ENCODE measurements at regions not wholly inside any gene's neighbourhood (a gene's known extent, or its start where the extent isn't known, plus 50 kb on each side); places are given as distances from the start of the nearest gene placed in this dataset.
"Not testable (repeated sequence)": the region's sequence is repeated elsewhere in the genome, so short reads cannot be mapped to it uniquely, and the experiment has no call there.

GRCh38 chr20:26135325-26136110, 438.9 kb upstream of the ZNF337 start:
- intact Hi-C loops (cut with DNase I) = no loop called here
- TF ChIP-seq POLR2AphosphoS5 (IDR thresholded peaks at IDR 0.05) = no peak
- TF ChIP-seq POLR2A (IDR thresholded peaks at IDR 0.05; ENCODE audit: low read depth) = no peak
- no peak for TF ChIP-seq CTCF (IDR thresholded peaks at IDR 0.05)
- TF ChIP-seq EP300 (IDR thresholded peaks at IDR 0.05) = no peak

GRCh38 chr20:26134606-26135005, 438.0 kb upstream of the ZNF337 start:
- DNase-seq (ENCODE audit: extremely low spot score) = no peak
- no peaks in the 10 kb centered on the region for H3K4me1 ChIP-seq
- no peak overlapping the region for H3K4me3 ChIP-seq
- TF ChIP-seq POLR2A (IDR thresholded peaks at IDR 0.05; ENCODE audit: low read depth) (no peak), POLR2AphosphoS5 (IDR thresholded peaks at IDR 0.05) (no peak), CTCF (IDR thresholded peaks at IDR 0.05) (no peak), EP300 (IDR thresholded peaks at IDR 0.05) (no peak)
- H3K27me3 ChIP-seq = peaks cover 0 to 5% (median 0%) of the 10 kb centered on the region in 4 donors
- intact Hi-C loops (cut with DNase I) = no loop called here
- H3K36me3 ChIP-seq = no peaks in the 10 kb centered on the region
- no peak overlapping the region for H3K27ac ChIP-seq (replicated peaks in 1 of 4)
- WGBS = 94% methylated on average over 9 of the region's 10 CpGs
- no peaks in the 10 kb centered on the region for H3K9me3 ChIP-seq

More at GRCh38 chr20:26135325-26136110, 438.9 kb upstream of the ZNF337 start:
- Histone ChIP-seq H3K36me3 (no peaks in the 10 kb centered on the region), H3K9me3 (no peaks in the 10 kb centered on the region), H3K4me3 (no peak overlapping the region), H3K27me3 (peaks cover 0 to 5% (median 0%) of the 10 kb centered on the region in 4 donors), H3K27ac (replicated peaks in 1 of 4) (no peak overlapping the region), H3K4me1 (no peaks in the 10 kb centered on the region)
- no peak for DNase-seq (ENCODE audit: extremely low spot score)
- WGBS = 90% methylated on average over 19 of the region's 19 CpGs

GRCh38 chr20:26133794-26134193, 437.1 kb upstream of the ZNF337 start:
- H3K4me1 ChIP-seq; intact Hi-C loops (cut with DNase I); DNase-seq (ENCODE audit: extremely low spot score); H3K27ac ChIP-seq (replicated peaks in 1 of 4); H3K27me3 ChIP-seq; H3K9me3 ChIP-seq; H3K4me3 ChIP-seq; H3K36me3 ChIP-seq: not testable (repeated sequence)
- WGBS = 92% methylated on average over 12 of the region's 12 CpGs

GRCh38 chr20:26120920-26121319, 424.3 kb upstream of the ZNF337 start:
- DNase-seq (ENCODE audit: extremely low spot score); H3K9me3 ChIP-seq; intact Hi-C loops (cut with DNase I); H3K27ac ChIP-seq (replicated peaks in 1 of 4); H3K4me3 ChIP-seq; H3K4me1 ChIP-seq; H3K36me3 ChIP-seq; H3K27me3 ChIP-seq: not testable (repeated sequence)
- 84% methylated on average over 2 of the region's 2 CpGs for WGBS

- DNase-seq (ENCODE audit: extremely low spot score); H3K27ac ChIP-seq (replicated peaks in 1 of 4); intact Hi-C loops (cut with DNase I); H3K27me3 ChIP-seq; H3K9me3 ChIP-seq; H3K36me3 ChIP-seq; H3K4me1 ChIP-seq; H3K4me3 ChIP-seq: not testable (repeated sequence)
- 70% methylated on average over 1 of the region's 1 CpG for WGBS
Observed at GRCh38 chr20:26094498-26094897, 397.8 kb upstream of the ZNF337 start.

- H3K9me3 ChIP-seq; H3K36me3 ChIP-seq; intact Hi-C loops (cut with DNase I); H3K4me1 ChIP-seq; H3K27ac ChIP-seq (replicated peaks in 1 of 4); DNase-seq (ENCODE audit: extremely low spot score); H3K27me3 ChIP-seq; H3K4me3 ChIP-seq: not testable (repeated sequence)
- 83% methylated on average over 7 of the region's 7 CpGs for WGBS
Observed at GRCh38 chr20:26091921-26092320, 395.3 kb upstream of the ZNF337 start.

GRCh38 chr20:26086195-26086594, 389.5 kb upstream of the ZNF337 start:
- H3K9me3 ChIP-seq; H3K4me3 ChIP-seq; intact Hi-C loops (cut with DNase I); DNase-seq (ENCODE audit: extremely low spot score); H3K36me3 ChIP-seq; H3K4me1 ChIP-seq; H3K27ac ChIP-seq (replicated peaks in 1 of 4); H3K27me3 ChIP-seq: not testable (repeated sequence)
- WGBS = no CpG with 5 or more reads among the region's 5 CpGs

GRCh38 chr20:26073972-26074371, 377.3 kb upstream of the ZNF337 start:
- H3K4me1 ChIP-seq; intact Hi-C loops (cut with DNase I); H3K4me3 ChIP-seq; H3K27ac ChIP-seq (replicated peaks in 1 of 4); H3K36me3 ChIP-seq; DNase-seq (ENCODE audit: extremely low spot score); H3K27me3 ChIP-seq; H3K9me3 ChIP-seq: not testable (repeated sequence)
- whole genome bisulfite sequencing = 90% methylated on average over 4 of the region's 4 CpGs

- no CpG with 5 or more reads among the region's 28 CpGs for whole genome bisulfite sequencing
- H3K4me1 ChIP-seq; H3K27ac ChIP-seq (replicated peaks in 1 of 4); H3K27me3 ChIP-seq; H3K9me3 ChIP-seq; DNase-seq (ENCODE audit: extremely low spot score); H3K4me3 ChIP-seq; intact Hi-C loops (cut with DNase I); H3K36me3 ChIP-seq: not testable (repeated sequence)
Observed at GRCh38 chr20:26059324-26059723, 362.7 kb upstream of the ZNF337 start.

- H3K9me3 ChIP-seq; DNase-seq (ENCODE audit: extremely low spot score); H3K36me3 ChIP-seq; intact Hi-C loops (cut with DNase I); H3K27ac ChIP-seq (replicated peaks in 1 of 4); H3K27me3 ChIP-seq; H3K4me1 ChIP-seq; H3K4me3 ChIP-seq: not testable (repeated sequence)
- WGBS = no CpG with 5 or more reads among the region's 10 CpGs
Observed at GRCh38 chr20:26058446-26058845, 361.8 kb upstream of the ZNF337 start.

All from esophagus muscularis mucosa (tissue), 4 donors.